Esophagus squamous epithelium (tissue), 4 donors: ENCODE measurements at regions not wholly inside any gene's neighbourhood (a gene's known extent, or its start where the extent isn't known, plus 50 kb on each side); places are given as distances from the start of the nearest gene placed in this dataset.

Source experiments
- CTCF ChIP-seq, 6 experiments: fragments of 450-650 bp in 4 of 6; fragments of 200-600 bp in 2 of 6; sonication (generic) in 2 of 6; IDR thresholded peaks; one replicate each; pipeline ENCODE4 v1.5.1; 2016 to 2019; ENCODE audit warnings: antibody characterized with exemption in 6 of 6, mild to moderate bottlenecking in 4 of 6, moderate library complexity in 4 of 6
- POLR2A ChIP-seq, 4 donors: fragments of 450-650 bp; IDR thresholded peaks; one replicate each; pipeline ENCODE4 v1.6.1; 2017; ENCODE audit warnings: antibody characterized with exemption in 4 of 4, mild to moderate bottlenecking in 4 of 4, moderate library complexity in 3 of 4

GRCh38 chr16:82295290-82296201, 125.5 kb upstream of the MPHOSPH6 start:
- TF ChIP-seq CTCF (IDR thresholded peaks at IDR 0.05) (no peak), POLR2A (IDR thresholded peaks at IDR 0.05) (no peak)
